ENCODE measurements at regions not wholly inside any gene's neighbourhood (a gene's known extent, or its start where the extent isn't known, plus 50 kb on each side); places are given as distances from the start of the nearest gene placed in this dataset.

- Histone ChIP-seq H4K20me1 (ENCODE audit: insufficient read depth, low read length) (no peaks in the 10 kb centered on the region), H3K27ac (ENCODE audit: low read depth in 1 of 2, low read length in 2 of 2) (no peak overlapping the region), H3K79me2 (ENCODE audit: insufficient read depth, low read length) (no peaks in the 10 kb centered on the region), H2AFZ (ENCODE audit: insufficient read depth, low read depth, low read length, poor library complexity, severe bottlenecking) (no peak overlapping the region), H3K4me2 (replicated peaks; ENCODE audit: extremely low read depth, low read length, poor library complexity, severe bottlenecking) (no peak overlapping the region), H3K27me3 (ENCODE audit: control insufficient read depth in 2 of 2, insufficient read depth in 2 of 2, low read length in 2 of 2) (no peaks in the 10 kb centered on the region), H3K4me1 (ENCODE audit: control insufficient read depth in 1 of 2, insufficient read depth in 2 of 2, low read length in 2 of 2) (no peaks in the 10 kb centered on the region), H3K9me3 (replicated peaks in 1 of 2; ENCODE audit: control insufficient read depth in 1 of 2, insufficient read depth in 1 of 2, low read length in 2 of 2) (peaks cover 3 to 4% of the 10 kb centered on the region in 2 donors), H3K4me3 (replicated peaks in 1 of 3; ENCODE audit: low read depth in 2 of 3, low read length in 3 of 3) (no peak overlapping the region), H3K9ac (ENCODE audit: insufficient read depth, low read length, poor library complexity, severe bottlenecking) (no peak overlapping the region), H3K36me3 (replicated peaks in 1 of 2; ENCODE audit: control insufficient read depth in 1 of 2, insufficient read depth in 2 of 2, low read length in 2 of 2) (no peaks in the 10 kb centered on the region)
- peaks cover 0 to 3% (median 0%) of the 10 kb centered on the region in 7 donors for H3K9me3 Mint-ChIP-seq
- H3K4me1 Mint-ChIP-seq: no peaks in the 10 kb centered on the region
- H3K36me3 Mint-ChIP-seq: no peaks in the 10 kb centered on the region
- no peak for DNase-seq
- no peak overlapping the region for H3K27ac Mint-ChIP-seq
- peaks cover 0 to 2% (median 0%) of the 10 kb centered on the region in 3 donors for H3K27me3 Mint-ChIP-seq (ENCODE audit: low read depth in 3 of 3)
- no peak for TF ChIP-seq CTCF (IDR thresholded peaks at IDR 0.05)
- H3K4me3 Mint-ChIP-seq: no peak overlapping the region
- intact Hi-C loops (cut with micrococcal nuclease): no loop called here
These were observed 1390.2 kb downstream of the C4orf33 start for GRCh38 chr4:130486186-130486585.

GRCh38 chr4:130486841-130487240 lies 1390.9 kb downstream of the C4orf33 start:
- Histone ChIP-seq H2AFZ (ENCODE audit: insufficient read depth, low read depth, low read length, poor library complexity, severe bottlenecking) (no peak overlapping the region), H3K27me3 (ENCODE audit: control insufficient read depth in 2 of 2, insufficient read depth in 2 of 2, low read length in 2 of 2) (no peaks in the 10 kb centered on the region), H3K4me2 (replicated peaks; ENCODE audit: extremely low read depth, low read length, poor library complexity, severe bottlenecking) (no peak overlapping the region), H3K9me3 (replicated peaks in 1 of 2; ENCODE audit: control insufficient read depth in 1 of 2, insufficient read depth in 1 of 2, low read length in 2 of 2) (peaks cover 0 to 3% of the 10 kb centered on the region in 2 donors), H4K20me1 (ENCODE audit: insufficient read depth, low read length) (no peaks in the 10 kb centered on the region), H3K36me3 (replicated peaks in 1 of 2; ENCODE audit: control insufficient read depth in 1 of 2, insufficient read depth in 2 of 2, low read length in 2 of 2) (no peaks in the 10 kb centered on the region), H3K79me2 (ENCODE audit: insufficient read depth, low read length) (no peaks in the 10 kb centered on the region), H3K9ac (ENCODE audit: insufficient read depth, low read length, poor library complexity, severe bottlenecking) (no peak overlapping the region), H3K4me3 (replicated peaks in 1 of 3; ENCODE audit: low read depth in 2 of 3, low read length in 3 of 3) (no peak overlapping the region), H3K27ac (ENCODE audit: low read depth in 1 of 2, low read length in 2 of 2) (no peak overlapping the region), H3K4me1 (ENCODE audit: control insufficient read depth in 1 of 2, insufficient read depth in 2 of 2, low read length in 2 of 2) (no peaks in the 10 kb centered on the region)
- Mint-ChIP-seq H3K27me3 (ENCODE audit: low read depth in 3 of 3) (no peaks in the 10 kb centered on the region), H3K4me1 (no peaks in the 10 kb centered on the region), H3K4me3 (no peak overlapping the region), H3K9me3 (peaks cover 0 to 7% (median 0%) of the 10 kb centered on the region in 7 donors), H3K27ac (no peak overlapping the region), H3K36me3 (no peaks in the 10 kb centered on the region)
- no peak for DNase-seq
- intact Hi-C loops (cut with micrococcal nuclease): no loop called here
- no peak for TF ChIP-seq CTCF (IDR thresholded peaks at IDR 0.05)
